NB4 (cell line): ENCODE measurements at regions not wholly inside any gene's neighbourhood (a gene's known extent, or its start where the extent isn't known, plus 50 kb on each side); places are given as distances from the start of the nearest gene placed in this dataset.

Experiments used
- MYC ChIP-seq: IDR thresholded peaks from 2 replicates; pipeline ENCODE4 v1.6.1; 2011; ENCODE audit warnings: low read depth, low read length
- POLR2A ChIP-seq: IDR thresholded peaks from 2 replicates; pipeline ENCODE4 v1.6.1; 2011; ENCODE audit warnings: mild to moderate bottlenecking; ENCODE audit not compliant: insufficient read length; ENCODE audit errors: extremely low read depth
- TF ChIP-seq, protein P1 (sequence below): IDR thresholded peaks from one replicate; pipeline ENCODE4 v1.5.1; 2012; ENCODE audit warnings: low read depth, low read length
- TF ChIP-seq, protein P2 (sequence below): IDR thresholded peaks from 2 replicates; pipeline ENCODE4 v1.6.1; 2011; ENCODE audit warnings: low read depth, low read length

- TF ChIP-seq, protein P1, sequence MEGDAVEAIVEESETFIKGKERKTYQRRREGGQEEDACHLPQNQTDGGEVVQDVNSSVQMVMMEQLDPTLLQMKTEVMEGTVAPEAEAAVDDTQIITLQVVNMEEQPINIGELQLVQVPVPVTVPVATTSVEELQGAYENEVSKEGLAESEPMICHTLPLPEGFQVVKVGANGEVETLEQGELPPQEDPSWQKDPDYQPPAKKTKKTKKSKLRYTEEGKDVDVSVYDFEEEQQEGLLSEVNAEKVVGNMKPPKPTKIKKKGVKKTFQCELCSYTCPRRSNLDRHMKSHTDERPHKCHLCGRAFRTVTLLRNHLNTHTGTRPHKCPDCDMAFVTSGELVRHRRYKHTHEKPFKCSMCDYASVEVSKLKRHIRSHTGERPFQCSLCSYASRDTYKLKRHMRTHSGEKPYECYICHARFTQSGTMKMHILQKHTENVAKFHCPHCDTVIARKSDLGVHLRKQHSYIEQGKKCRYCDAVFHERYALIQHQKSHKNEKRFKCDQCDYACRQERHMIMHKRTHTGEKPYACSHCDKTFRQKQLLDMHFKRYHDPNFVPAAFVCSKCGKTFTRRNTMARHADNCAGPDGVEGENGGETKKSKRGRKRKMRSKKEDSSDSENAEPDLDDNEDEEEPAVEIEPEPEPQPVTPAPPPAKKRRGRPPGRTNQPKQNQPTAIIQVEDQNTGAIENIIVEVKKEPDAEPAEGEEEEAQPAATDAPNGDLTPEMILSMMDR = no peak
- TF ChIP-seq, protein P2, sequence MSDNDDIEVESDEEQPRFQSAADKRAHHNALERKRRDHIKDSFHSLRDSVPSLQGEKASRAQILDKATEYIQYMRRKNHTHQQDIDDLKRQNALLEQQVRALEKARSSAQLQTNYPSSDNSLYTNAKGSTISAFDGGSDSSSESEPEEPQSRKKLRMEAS = no peak
- TF ChIP-seq POLR2A (no peak), MYC (no peak)
These were observed 91.3 kb upstream of the MAGEC2 start for GRCh38 chrX:142296421-142296820.
